GM21360 (cell line): ENCODE measurements at regions not wholly inside any gene's neighbourhood (a gene's known extent, or its start where the extent isn't known, plus 50 kb on each side); places are given as distances from the start of the nearest gene placed in this dataset.
"Not testable (repeated sequence)": the region's sequence is repeated elsewhere in the genome, so short reads cannot be mapped to it uniquely, and the experiment has no call there.

Experiments
- ATAC-seq: cut with Tn5 transposase; IDR thresholded peaks from one replicate; pipeline ENCODE4 v1.9.1; 2021; ENCODE audit warnings: mild to moderate bottlenecking, moderate library complexity; ENCODE audit not compliant: unreplicated experiment

DNA sequence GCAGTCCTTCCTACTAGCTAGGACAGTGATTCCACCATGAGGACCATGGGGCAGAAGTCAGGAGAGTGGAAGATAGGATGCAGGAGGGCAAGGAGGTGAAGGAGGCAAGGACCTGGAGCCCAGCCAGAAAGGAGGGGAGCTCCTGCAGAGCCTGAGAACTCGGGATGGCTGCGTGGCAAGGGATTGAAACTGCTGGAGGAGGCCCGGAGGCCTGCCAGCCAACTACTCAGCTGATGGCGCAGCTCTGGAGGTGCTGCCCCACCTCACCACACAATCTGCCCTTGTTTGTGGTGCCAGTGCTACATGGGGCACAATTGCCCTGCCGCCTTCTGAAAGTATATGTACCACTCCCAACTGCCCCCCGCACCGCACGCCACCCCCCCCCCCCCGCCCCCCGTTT lies 307.3 kb upstream of the CHRNA7 start:
- ATAC-seq = not testable (repeated sequence)

DNA sequence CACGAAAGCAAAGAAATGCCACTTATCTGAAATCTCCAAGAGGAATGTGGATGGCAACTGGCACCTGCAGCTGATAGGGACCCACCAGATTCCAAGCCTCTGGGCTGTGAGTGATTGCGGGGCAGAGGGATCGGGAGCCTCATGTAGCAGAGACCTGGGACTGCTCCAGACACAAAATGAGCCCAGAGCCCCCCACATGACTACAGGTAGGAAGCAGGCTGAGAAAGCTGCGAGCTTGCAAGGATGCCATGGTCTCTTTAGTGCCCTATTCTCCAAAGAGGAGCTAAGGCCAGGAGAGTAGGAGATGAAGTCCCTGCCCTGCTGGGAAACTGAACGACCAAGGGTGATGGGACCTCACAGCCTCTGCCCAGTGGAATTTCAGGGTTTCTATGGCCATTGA lies 305.4 kb upstream of the CHRNA7 start:
- not testable (repeated sequence) for ATAC-seq

DNA sequence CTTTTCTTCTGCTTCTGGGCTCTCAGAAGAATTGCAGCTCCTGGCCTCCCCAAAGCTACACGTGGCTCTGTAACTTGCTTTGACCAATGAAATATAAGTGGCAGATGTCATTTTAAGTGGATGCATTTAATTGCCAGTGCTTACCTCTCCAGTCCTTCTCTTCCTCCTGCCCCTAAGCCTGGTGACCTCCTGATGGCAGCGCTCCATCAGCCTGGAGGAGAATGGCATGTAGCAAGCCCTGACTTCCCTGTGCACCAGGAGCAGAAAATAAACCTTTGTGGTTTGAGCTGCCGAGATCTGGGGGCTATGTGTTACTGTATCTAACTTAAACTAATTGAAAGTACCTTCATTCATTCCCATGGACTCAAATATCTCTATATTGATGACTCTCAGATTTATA lies 304.7 kb upstream of the CHRNA7 start:
- not testable (repeated sequence) for ATAC-seq

DNA sequence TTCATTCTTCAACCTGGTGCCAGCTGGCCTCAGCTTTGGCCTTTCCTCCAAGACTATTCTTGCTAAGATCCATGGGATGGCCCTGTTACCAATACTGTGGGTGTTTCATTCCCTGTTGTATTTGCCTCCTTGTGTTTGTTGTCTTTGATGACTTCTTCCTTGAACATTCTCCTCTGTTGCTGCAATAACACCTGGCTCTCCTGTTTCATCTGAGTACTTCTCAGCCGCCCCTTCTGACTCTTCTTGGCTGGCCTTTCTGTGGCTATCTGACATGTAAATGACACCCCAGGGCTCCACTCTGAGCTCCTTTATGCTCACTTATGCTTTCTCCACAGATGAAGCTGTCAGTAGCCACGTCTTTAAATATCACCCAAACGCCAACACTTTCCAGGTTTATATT lies 302.7 kb upstream of the CHRNA7 start:
- no peak for ATAC-seq

DNA sequence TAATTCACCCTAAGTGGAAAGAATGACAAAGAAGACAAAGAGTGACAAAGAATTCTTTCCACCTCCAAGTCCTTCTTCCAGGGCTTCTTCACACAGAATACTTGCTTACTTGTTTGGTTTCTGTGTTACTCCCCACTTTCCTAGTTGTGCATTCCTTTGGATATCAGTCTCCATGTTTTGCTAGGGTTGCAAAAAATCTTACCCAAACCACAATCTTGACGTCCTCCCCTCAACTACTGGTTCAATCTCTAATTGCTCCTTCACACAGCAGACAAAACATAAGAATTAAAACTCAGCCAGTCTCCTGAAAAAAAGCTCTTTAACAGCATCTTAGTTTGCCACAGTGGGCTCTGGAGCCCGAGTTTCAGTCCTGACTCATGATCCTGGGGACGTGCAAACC lies 297.6 kb upstream of the CHRNA7 start:
- ATAC-seq = no peak

DNA sequence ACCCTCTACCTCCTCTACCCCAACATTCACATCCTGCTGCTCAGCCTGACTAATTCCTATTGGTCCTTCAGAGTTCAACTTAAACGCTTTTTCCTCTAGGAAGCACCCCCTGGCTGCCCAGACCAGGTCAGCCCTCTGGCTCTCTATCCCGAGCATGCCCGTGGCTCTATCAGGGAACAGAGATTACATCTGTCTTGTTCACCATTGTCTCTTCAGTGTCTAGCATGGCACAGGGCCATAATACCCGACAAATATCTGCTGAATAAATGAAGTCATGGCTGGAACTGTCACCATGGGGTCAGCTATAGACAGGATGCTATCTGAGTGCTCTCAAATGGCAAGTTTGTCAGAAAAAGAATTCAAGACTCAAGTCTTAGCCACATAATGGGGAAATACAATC lies 296.9 kb upstream of the CHRNA7 start:
- ATAC-seq = no peak

DNA sequence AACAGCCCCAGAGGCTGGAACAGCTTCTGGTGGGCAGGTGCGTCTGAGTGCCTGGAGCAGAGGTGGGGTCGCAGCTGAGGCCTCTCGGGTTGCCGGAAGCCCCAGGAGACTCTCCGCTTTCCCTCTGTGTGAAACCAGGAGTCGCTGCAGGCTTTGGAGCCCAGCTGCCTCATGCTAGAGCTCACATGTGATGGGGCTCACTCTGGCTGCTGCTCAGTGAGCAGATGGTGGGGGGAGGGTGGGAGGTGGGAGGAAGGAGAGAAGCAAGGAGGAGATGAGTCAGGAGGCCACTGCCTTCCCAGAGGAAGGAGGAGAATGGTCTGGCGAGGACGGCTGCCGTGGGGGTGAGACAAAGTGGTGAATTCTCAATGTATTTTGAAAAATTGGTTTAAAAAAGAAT lies 290.1 kb upstream of the CHRNA7 start:
- ATAC-seq = no peak

DNA sequence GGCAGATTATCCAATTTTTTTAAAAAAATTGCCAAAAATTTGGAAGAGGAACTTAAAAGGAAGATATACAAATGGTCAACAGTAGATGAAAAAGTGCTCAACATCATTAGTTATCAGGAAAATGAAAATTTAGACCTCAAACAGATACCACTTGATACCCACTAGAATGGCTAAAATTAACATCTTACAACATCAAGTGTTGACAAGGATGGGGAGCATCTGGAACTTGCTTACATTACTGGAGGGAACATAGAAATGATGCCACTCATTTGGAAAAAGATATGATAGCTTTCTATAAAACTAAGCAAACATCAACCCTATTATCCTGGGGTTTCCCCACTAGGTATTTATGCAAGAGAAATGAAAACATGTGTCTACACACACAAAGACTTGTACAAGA lies 284.5 kb upstream of the CHRNA7 start:
- no peak for ATAC-seq

DNA sequence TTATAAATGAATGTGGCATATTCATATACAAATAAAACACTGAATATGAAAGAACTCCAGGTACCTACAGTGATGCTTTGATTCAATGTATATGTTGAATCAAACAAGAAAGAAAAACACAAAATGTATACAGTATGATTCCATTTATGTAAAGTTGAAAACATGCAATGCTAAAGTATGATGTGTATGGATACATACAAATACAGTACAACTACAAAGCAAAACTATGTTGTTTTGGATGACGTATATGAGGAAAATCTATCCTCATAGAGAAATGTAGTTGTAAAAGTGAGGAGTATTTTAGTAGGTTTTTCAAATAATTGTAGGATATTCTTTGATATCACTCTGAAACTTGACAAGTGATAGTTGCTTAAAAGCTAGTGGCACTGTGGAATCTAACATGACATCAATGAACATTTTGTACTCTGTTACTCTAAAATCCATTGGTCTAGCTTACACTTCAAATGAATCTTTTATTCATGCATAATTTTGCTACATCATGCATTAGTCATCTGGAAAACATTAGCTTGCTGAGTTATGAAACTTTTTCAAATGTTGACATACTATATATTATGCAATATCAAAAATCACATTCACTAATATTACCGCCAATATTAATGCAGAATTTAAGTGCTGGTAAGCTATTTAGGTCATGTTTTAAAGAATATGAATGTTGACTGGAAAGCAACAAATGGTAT lies 278.1 kb upstream of the CHRNA7 start:
- ATAC-seq = no peak

DNA sequence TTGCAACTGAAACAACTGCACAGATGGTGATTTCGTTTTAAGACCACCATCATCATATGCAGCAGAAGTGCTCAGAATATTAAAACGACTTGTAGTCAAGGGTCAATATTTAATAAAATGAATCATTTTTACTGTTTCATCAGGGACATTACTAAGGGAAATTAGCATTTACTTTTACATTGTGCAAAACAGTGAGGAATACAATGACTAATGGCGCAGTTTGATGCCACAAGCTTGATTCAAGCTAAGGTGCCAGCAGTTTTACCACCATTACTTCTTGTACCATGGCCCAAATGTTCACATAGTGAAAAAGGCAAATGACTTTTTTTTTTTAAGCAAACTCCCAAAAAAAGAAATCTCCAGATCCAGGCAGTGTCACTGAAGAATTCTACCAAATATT lies 277.4 kb upstream of the CHRNA7 start:
- no peak for ATAC-seq

DNA sequence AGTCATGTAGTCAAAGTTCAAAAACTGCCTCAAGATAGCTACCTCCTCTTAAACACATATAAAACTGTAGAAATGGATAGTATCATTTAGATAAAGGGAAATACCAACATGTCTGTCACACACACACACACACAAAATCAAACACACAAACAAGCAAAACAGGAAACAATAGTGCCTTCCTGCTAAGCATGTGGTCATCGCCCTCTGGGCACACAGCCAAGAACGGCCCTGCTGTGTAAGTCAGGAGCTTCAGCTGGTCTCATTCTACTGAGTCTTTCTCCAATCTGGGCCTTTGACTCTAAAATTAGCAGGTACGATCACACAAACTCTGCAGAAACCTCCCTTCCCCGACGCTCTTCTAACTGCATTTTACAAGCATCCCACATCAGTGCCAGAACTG lies 272.2 kb upstream of the CHRNA7 start:
- no peak for ATAC-seq

DNA sequence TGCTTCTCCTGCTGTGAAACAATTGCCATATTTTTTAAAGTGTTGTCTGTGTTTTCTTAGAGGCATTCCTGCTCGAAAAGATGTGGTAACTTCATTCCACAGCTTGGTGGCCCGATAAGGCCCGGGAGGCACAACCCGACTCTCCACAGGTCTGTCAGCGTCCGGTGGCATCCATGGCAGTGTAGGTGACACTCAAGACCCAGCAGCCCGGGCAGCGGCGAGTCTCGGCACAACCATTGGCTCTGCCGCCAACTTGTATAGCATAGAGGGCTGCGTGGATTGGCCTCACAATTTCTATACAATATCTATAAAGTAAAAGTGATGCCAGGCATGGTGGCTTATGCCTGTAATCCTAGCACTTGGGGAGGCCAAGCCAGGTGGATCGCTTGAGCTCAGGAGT lies 262.3 kb upstream of the CHRNA7 start:
- no peak for ATAC-seq

DNA sequence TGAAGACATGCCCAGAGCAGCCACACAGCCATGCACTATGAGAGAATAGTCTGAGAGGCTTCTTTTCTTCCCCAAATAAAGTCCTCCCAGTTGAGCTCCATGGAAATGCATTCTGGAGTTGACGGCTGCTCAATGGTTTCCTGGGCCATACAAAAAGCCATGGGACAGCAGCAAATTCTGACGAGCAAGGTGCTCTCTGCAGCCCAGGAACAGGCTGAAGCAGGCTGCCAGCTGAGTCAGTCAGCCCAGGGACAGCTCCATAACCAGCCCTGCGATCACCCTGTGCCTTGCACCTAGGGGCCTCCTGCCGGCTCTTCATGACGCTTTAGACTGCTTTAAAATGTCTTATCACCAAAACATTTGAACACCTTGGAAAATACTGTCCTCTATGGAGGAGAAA lies 256.3 kb upstream of the CHRNA7 start:
- no peak for ATAC-seq

DNA sequence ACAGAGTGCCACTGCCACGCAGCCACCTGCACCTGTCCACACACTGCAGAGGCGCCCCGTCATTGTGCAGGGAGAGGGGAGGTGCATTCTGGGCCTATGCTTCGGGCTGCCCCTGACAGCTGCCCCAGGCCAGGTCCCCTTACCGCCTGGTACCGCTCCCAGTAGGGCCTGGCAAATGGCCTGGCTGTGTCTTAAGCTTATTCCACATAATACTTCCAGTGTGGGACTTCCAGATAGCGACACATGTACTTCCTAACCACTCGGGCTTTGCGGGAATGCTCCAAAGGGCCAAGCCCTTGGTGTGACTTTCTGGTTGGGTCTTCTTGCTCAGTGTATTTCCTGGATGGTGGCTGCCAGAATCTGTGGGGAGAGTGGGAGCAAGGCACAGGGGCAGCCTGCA lies 254.3 kb upstream of the CHRNA7 start:
- ATAC-seq = no peak

DNA sequence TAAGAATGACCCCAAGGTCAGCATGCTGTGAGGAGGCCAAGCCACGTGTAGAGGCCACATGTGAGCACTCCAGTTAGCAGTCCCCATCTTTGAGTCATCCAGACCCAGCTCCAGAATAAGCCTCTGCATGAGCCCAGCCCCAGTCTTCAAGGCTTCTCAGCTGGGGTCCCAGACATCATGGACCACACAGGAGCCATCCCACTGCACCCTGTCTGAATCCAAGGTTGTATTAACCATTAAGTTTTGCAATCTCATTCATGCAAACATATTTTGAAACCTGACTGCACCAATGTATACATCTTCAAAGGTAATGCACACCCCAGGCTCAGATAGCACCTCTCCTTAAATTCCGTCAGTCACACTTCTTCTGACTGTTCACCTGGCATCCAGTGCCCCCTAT lies 249.1 kb upstream of the CHRNA7 start:
- ATAC-seq = no peak

DNA sequence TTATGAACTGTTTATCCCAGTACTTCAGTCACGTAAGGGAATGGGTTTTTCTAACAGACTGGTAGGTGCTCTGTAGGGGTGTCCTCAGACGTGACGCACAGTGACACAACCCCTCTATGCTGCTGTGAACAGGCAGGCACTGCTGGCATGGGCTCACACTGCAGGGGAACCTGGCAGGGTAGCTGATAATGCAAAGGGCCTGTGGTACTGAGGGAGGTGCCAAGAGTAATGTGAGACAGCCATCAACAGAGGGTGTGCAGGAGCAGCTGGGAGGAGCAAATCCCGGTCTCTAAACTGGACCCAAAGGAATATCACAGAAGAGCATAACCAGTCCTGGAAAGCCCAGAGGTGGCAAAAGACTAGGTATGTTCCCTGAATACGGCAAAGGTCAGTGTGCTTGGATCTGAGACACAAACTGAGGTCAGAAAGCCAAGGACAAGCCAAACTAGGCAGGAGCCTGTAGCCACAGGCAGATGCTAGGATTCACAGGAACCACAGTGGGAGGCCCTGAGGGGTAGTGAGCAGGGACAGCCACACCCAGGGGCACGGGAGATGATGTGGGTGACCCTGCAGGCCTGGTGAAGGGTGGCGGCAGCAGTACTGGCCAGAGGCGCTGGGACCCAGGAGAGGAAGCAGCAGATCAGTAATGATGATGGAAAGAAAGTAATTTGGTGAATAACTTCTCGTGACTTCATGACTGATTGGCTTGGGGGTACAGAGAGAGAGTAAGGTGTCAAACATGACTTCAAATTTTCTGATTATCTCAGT lies 248.1 kb upstream of the CHRNA7 start:
- ATAC-seq = no peak

DNA sequence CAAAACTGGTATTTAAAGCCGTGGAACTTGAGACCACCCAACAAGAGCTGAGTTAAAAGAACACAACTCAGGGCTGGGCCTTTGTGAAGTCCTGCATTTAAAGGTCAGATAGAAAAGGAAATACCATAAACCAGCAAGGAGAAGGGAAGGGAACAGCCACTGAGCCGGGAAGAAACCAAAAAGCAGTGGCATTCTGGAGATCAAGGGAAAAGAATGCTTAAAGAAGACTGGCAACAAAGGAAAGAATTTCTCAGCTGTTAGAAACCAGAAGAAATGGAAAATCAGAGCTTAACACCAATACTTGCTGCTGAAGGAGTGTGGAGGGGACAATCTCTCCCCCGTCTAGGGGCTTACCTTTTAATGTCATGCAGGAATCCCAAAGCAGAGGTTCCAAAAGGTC lies 247.4 kb upstream of the CHRNA7 start:
- no peak for ATAC-seq

DNA sequence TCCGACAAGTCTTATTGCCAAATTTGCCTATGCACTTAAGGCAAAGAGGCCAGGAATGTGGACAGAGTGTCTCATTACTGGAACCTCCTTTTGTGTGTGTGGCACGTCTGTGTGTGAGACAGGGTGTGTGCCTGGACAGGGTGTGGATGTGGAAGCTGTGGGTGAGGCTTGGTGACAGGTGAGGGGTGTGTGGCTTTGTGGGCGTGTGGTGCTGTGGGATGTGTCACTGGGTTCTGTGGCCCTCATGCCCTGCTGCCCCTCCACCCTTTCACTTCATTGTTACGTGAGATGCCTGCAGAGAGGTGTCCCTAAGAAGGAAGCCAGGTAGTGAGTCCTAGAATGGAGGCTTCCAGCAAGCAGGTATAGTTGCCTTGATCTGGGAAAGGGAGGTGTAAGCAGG lies 244.0 kb upstream of the CHRNA7 start:
- ATAC-seq = no peak

DNA sequence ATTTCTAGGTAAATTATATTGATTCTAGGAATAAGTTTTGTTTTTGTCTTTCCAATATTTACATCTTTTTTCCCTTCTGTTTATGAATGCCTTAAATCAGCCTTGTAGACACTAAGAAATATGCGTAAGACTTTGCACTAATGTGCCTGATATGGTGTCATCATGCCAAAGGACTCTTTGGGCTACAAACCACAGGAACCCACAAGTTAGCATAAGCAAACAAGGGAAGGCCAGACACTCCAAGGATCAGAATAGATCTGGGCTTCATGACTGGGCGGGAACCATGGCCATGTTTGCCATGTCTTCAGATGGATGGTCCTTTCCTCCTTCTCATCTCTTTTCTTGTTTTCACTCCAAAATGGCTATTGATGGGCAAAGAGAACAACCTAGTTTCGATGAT lies 242.2 kb upstream of the CHRNA7 start:
- no peak for ATAC-seq

DNA sequence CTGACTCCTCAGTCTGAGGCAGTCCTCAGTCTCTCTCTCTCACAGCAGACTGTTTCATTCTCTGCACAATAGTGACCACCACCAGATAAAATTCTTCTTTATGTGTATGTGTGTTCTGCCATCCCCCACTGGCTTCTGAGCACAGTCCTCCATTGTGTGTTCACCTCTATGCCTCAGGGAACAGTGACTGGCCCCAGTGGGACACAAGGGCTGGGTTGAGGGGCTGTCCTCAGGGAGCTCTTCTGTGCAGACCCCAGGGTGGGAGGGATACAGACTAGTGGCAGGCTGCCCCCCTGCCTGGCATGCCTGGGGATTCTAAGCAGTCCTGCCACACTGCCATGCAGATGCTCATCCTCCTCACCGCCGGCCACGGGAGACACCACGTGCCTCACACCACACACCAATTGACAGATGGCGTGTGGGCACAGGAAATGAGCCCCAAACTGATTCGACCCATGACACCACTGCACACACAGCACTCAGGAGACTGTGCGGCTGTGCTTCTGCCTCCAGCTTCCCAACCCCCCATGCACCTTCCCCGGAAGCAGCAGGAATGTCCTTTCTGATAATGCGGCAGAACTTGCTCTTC lies 237.6 kb upstream of the CHRNA7 start:
- no peak for ATAC-seq

DNA sequence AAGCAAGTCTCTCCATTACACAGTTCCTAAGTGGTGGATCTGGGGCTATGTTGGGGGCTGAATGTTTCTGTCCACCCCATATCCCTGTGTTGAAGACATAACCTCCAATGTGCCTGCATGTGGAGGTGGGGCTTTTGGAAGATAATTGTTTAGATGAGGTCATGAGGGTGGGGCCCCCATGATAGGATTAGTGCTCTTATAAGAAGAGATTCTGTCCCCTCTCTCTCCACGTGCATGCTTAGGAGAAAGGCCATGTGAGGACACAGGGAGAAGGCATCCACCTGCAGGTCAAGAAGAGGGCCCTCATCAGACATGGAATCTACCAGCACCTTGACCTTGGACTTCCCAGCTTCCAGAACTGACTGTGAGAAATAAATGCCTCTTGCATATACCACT lies 231.0 kb upstream of the CHRNA7 start:
- ATAC-seq = no peak

DNA sequence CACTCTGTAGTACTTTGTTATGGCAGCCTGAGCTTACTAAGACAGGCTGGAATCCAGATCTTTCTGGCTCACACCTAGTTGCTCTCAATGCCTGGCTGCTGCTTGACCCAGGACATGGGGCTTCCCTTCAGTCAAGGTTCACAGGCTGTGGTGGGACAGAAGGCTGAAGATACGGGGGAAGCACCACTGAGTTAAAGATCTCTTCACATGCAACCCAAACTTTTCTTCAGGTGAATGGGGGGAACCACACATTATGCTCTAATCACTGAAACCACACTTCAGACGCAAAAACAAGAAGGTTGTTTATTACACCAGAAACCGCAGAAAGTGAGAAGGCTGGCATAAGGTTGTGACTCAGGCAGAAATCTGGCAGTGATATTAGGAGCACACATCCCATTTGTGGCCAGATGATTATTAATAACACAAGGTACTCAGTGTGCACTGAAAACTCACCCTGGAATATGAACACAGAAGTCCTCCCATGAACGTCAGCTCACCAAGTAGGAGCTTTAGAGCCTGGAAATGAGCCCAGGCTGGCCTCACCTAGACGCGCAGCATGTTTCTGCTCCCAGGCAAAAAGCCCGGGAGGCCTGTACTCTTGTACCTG lies 230.5 kb upstream of the CHRNA7 start:
- peak; percentile 81 for ATAC-seq
